RWPE2 (cell line): ENCODE measurements at regions not wholly inside any gene's neighbourhood (a gene's known extent, or its start where the extent isn't known, plus 50 kb on each side); places are given as distances from the start of the nearest gene placed in this dataset.
A peak's percentile ranks its signal among the peaks of the same experiment; 100 is the strongest.
"Not testable (repeated sequence)": the region's sequence is repeated elsewhere in the genome, so short reads cannot be mapped to it uniquely, and the experiment has no call there.

Experiments used
- ATAC-seq: fragments of 200-7000 bp; cut with Tn5 transposase; 3 replicates; pipeline ENCODE4 v1.9.1; 2021; ENCODE audit warnings: low read depth
- DNase-seq: peaks from one replicate; pipeline ENCODE4 v3.0.0-alpha.2; 2020; ENCODE audit warnings: low spot score
- H3K27ac ChIP-seq: fragments of 450-650 bp; 2 replicates; pipeline ENCODE4 v1.5.1; 2017; ENCODE audit warnings: mild to moderate bottlenecking; ENCODE audit not compliant: poor library complexity, severe bottlenecking
- H3K27me3 ChIP-seq: fragments of 250-450 bp; sonication (Bioruptor Pico); 2 replicates; pipeline ENCODE4 v1.5.1; 2021; ENCODE audit warnings: mild to moderate bottlenecking, moderate library complexity; ENCODE audit not compliant: insufficient read depth, poor library complexity, severe bottlenecking
- H3K36me3 ChIP-seq: fragments of 250-450 bp; sonication (Bioruptor Pico); 2 replicates; pipeline ENCODE4 v1.5.1; 2020; ENCODE audit warnings: low read depth, mild to moderate bottlenecking, moderate library complexity
- H3K4me1 ChIP-seq: fragments of 250-450 bp; sonication (Bioruptor Pico); 2 replicates; pipeline ENCODE4 v1.5.1; 2021; ENCODE audit warnings: mild to moderate bottlenecking, moderate library complexity; ENCODE audit not compliant: insufficient read depth, poor library complexity, severe bottlenecking
- H3K4me3 ChIP-seq: fragments of 250-450 bp; sonication (Bioruptor Pico); 2 replicates; pipeline ENCODE4 v1.5.1; 2021; ENCODE audit warnings: mild to moderate bottlenecking, moderate library complexity; ENCODE audit not compliant: severe bottlenecking
- H3K9me3 ChIP-seq: fragments of 250-450 bp; sonication (Bioruptor Pico); 2 replicates; pipeline ENCODE4 v1.5.1; 2021; ENCODE audit warnings: mild to moderate bottlenecking, moderate library complexity; ENCODE audit not compliant: severe bottlenecking
- CTCF ChIP-seq: fragments of 450-650 bp; IDR thresholded peaks from one replicate; pipeline ENCODE4 v1.5.1; 2017; ENCODE audit warnings: mild to moderate bottlenecking, moderate library complexity; ENCODE audit not compliant: poor library complexity, severe bottlenecking

GRCh38 chr2:7692657-7693161 lies 775.5 kb downstream of the RNF144A start:
- TF ChIP-seq CTCF: no peak
- peak overlapping the region; percentile 77 for H3K27ac ChIP-seq

GRCh38 chr2:7693246-7694075 lies 776.2 kb downstream of the RNF144A start:
- Histone ChIP-seq H3K27me3 (no peaks in the 10 kb centered on the region), H3K27ac (peak overlapping the region; percentile 77), H3K36me3 (no peaks in the 10 kb centered on the region), H3K9me3 (no peaks in the 10 kb centered on the region), H3K4me3 (no peak overlapping the region), H3K4me1 (peaks cover 24% of the 10 kb centered on the region)
- DNase-seq (no peak), ATAC-seq (no peak)
- no peak for TF ChIP-seq CTCF

More at GRCh38 chr2:7692657-7693161, 775.5 kb downstream of the RNF144A start:
- ATAC-seq: peak; percentile 96
- no peak overlapping the region for H3K4me3 ChIP-seq
- DNase-seq: peak; percentile 81
- H3K36me3 ChIP-seq: no peaks in the 10 kb centered on the region
- no peaks in the 10 kb centered on the region for H3K27me3 ChIP-seq
- H3K4me1 ChIP-seq: peaks cover 24% of the 10 kb centered on the region
- H3K9me3 ChIP-seq: no peaks in the 10 kb centered on the region

GRCh38 chr2:7694076-7694985 lies 777.1 kb downstream of the RNF144A start:
- no peak overlapping the region for H3K4me3 ChIP-seq
- peaks cover 24% of the 10 kb centered on the region for H3K4me1 ChIP-seq
- H3K36me3 ChIP-seq: no peaks in the 10 kb centered on the region
- H3K9me3 ChIP-seq: no peaks in the 10 kb centered on the region
- ATAC-seq (no peak), DNase-seq (no peak)
- no peaks in the 10 kb centered on the region for H3K27me3 ChIP-seq
- TF ChIP-seq CTCF: no peak
- H3K27ac ChIP-seq: no peak overlapping the region

- not testable (repeated sequence) for H3K9me3 ChIP-seq, H3K4me3 ChIP-seq, H3K36me3 ChIP-seq, ATAC-seq, DNase-seq, H3K27me3 ChIP-seq, H3K27ac ChIP-seq
- peaks cover 19% of the 10 kb centered on the region for H3K4me1 ChIP-seq
Measured at GRCh38 chr2:7696556-7696955, 779.3 kb downstream of the RNF144A start.

GRCh38 chr2:7697052-7697451 lies 779.8 kb downstream of the RNF144A start:
- DNase-seq (no peak), ATAC-seq (no peak)
- no peak for TF ChIP-seq CTCF
- Histone ChIP-seq H3K4me3 (no peak overlapping the region), H3K27me3 (no peaks in the 10 kb centered on the region), H3K27ac (no peak overlapping the region), H3K9me3 (no peaks in the 10 kb centered on the region), H3K36me3 (no peaks in the 10 kb centered on the region), H3K4me1 (peaks cover 15% of the 10 kb centered on the region)
